Activated CD4-positive, alpha-beta memory T cell treated with anti-CD3 and anti-CD28 coated beads, Interleukin-2, amount 10 ng/mL, durations not matched to agents 7 days and 5 days (primary cell): ENCODE measurements at regions not wholly inside any gene's neighbourhood (a gene's known extent, or its start where the extent isn't known, plus 50 kb on each side); places are given as distances from the start of the nearest gene placed in this dataset.
"Not testable (repeated sequence)": the region's sequence is repeated elsewhere in the genome, so short reads cannot be mapped to it uniquely, and the experiment has no call there.

Experiments used
- CTCF ChIA-PET: fragments of 350-600 bp; sonication (Branson Sonifier 250); formaldehyde crosslinking; loops from one replicate; lab custom pipeline; 2021; ENCODE audit warnings: antibody characterized with exemption, inconsistent platforms; lab: Charles Lee
- POLR2A ChIA-PET: fragments of 350-600 bp; sonication (Branson Sonifier 250); formaldehyde crosslinking; loops from one replicate; lab custom pipeline; 2021; ENCODE audit warnings: antibody characterized with exemption; lab: Charles Lee
- DNase-seq: peaks from one replicate; pipeline ENCODE4 v3.0.0-alpha.2; 2020
- H3K27ac Mint-ChIP-seq: one replicate; pipeline ENCODE4 v1.8.0; 2021; ENCODE audit warnings: mild to moderate bottlenecking, mixed read lengths
- H3K27me3 Mint-ChIP-seq: one replicate; pipeline ENCODE4 v1.8.0; 2021; ENCODE audit warnings: mixed read lengths
- H3K36me3 Mint-ChIP-seq: one replicate; pipeline ENCODE4 v1.8.0; 2021; ENCODE audit warnings: low read depth, mixed read lengths
- H3K4me1 Mint-ChIP-seq: one replicate; pipeline ENCODE4 v1.8.0; 2021; ENCODE audit warnings: mixed read lengths
- H3K4me3 Mint-ChIP-seq: one replicate; pipeline ENCODE4 v1.8.0; 2021; ENCODE audit warnings: mild to moderate bottlenecking, mixed read lengths
- H3K9me3 Mint-ChIP-seq: one replicate; pipeline ENCODE4 v1.8.0; 2021; ENCODE audit warnings: mixed read lengths

- CTCF ChIA-PET, H3K4me1 Mint-ChIP-seq, DNase-seq, H3K27ac Mint-ChIP-seq, POLR2A ChIA-PET, H3K27me3 Mint-ChIP-seq, H3K4me3 Mint-ChIP-seq, H3K9me3 Mint-ChIP-seq, H3K36me3 Mint-ChIP-seq: not testable (repeated sequence)
These were observed 63.5 kb upstream of the MXRA5 start for GRCh38 chrX:3409936-3410335.

GRCh38 chrX:3407781-3408180 is 61.3 kb upstream of the MXRA5 start:
- Mint-ChIP-seq H3K36me3 (no peaks in the 10 kb centered on the region), H3K4me1 (no peaks in the 10 kb centered on the region), H3K4me3 (no peak overlapping the region), H3K27ac (no peak overlapping the region), H3K9me3 (no peaks in the 10 kb centered on the region), H3K27me3 (no peaks in the 10 kb centered on the region)
- no peak for DNase-seq
- ChIA-PET CTCF (no interaction called here), POLR2A (no interaction called here)

GRCh38 chrX:3407121-3407520 is 60.7 kb upstream of the MXRA5 start:
- POLR2A ChIA-PET = no interaction called here
- H3K36me3 Mint-ChIP-seq = no peaks in the 10 kb centered on the region

GRCh38 chrX:3403748-3404147 is 57.3 kb upstream of the MXRA5 start:
- no peaks in the 10 kb centered on the region for H3K9me3 Mint-ChIP-seq
- DNase-seq = no peak
- CTCF ChIA-PET = no interaction called here
- no peak overlapping the region for H3K27ac Mint-ChIP-seq
- H3K4me1 Mint-ChIP-seq = no peaks in the 10 kb centered on the region
- no peak overlapping the region for H3K4me3 Mint-ChIP-seq
- H3K27me3 Mint-ChIP-seq = no peaks in the 10 kb centered on the region
- POLR2A ChIA-PET = no interaction called here
- H3K36me3 Mint-ChIP-seq = no peaks in the 10 kb centered on the region

More at GRCh38 chrX:3407121-3407520, 60.7 kb upstream of the MXRA5 start:
- Mint-ChIP-seq H3K27ac (no peak overlapping the region), H3K27me3 (no peaks in the 10 kb centered on the region), H3K4me1 (no peaks in the 10 kb centered on the region), H3K9me3 (no peaks in the 10 kb centered on the region), H3K4me3 (no peak overlapping the region)
- no peak for DNase-seq
- CTCF ChIA-PET = no interaction called here
